WTC11 (cell line): ENCODE measurements at regions not wholly inside any gene's neighbourhood (a gene's known extent, or its start where the extent isn't known, plus 50 kb on each side); places are given as distances from the start of the nearest gene placed in this dataset.

Experiments used
- ATAC-seq: fragments of 200-7000 bp; cut with Tn5 transposase; 2 replicates; pipeline ENCODE4 v1.10.0; 2021; ENCODE audit warnings: mild to moderate bottlenecking, moderate library complexity
- CTCF ChIA-PET: fragments of 300-600 bp; sonication (Branson Sonifier 250); formaldehyde crosslinking; loops from one replicate; lab custom pipeline; 2021; ENCODE audit warnings: antibody characterized with exemption; lab: Charles Lee
- POLR2A ChIA-PET: fragments of 350-600 bp; sonication (Branson Sonifier 250); formaldehyde crosslinking; loops from one replicate; lab custom pipeline; 2021; ENCODE audit warnings: antibody characterized with exemption; lab: Charles Lee
- DNase-seq: peaks from one replicate; pipeline ENCODE4 v3.0.0; 2021; ENCODE audit warnings: low spot score
- H3K27ac Mint-ChIP-seq: 2 replicates; pipeline ENCODE4 v1.8.0; 2021; ENCODE audit warnings: mixed read lengths
- H3K27me3 Mint-ChIP-seq: 2 replicates; pipeline ENCODE4 v1.8.0; 2021; ENCODE audit warnings: low read depth, mild to moderate bottlenecking, moderate library complexity, mixed read lengths
- H3K36me3 Mint-ChIP-seq: 2 replicates; pipeline ENCODE4 v1.8.0; 2021; ENCODE audit warnings: mixed read lengths
- H3K4me1 Mint-ChIP-seq: 2 replicates; pipeline ENCODE4 v1.8.0; 2022; ENCODE audit warnings: mixed read lengths
- H3K4me3 Mint-ChIP-seq: 2 replicates; pipeline ENCODE4 v1.8.0; 2021; ENCODE audit warnings: mild to moderate bottlenecking, moderate library complexity, mixed read lengths
- H3K9me3 Mint-ChIP-seq: 2 replicates; pipeline ENCODE4 v1.8.0; 2021; ENCODE audit warnings: mixed read lengths
- AR ChIP-seq: fragments of 250-450 bp; sonication (Bioruptor Pico); IDR thresholded peaks from 2 replicates; pipeline ENCODE4 v1.9.0; 2021; ENCODE audit warnings: mild to moderate bottlenecking
- ATF3 ChIP-seq: sonication (generic); formaldehyde crosslinking; conservative IDR thresholded peaks from 2 replicates; pipeline ENCODE4 v1.8.1; 2022; ENCODE audit warnings: mild to moderate bottlenecking, missing genetic modification reagents
- E2F5 ChIP-seq: sonication (generic); formaldehyde crosslinking; IDR thresholded peaks from 2 replicates; pipeline ENCODE4 v1.8.1; 2022; ENCODE audit warnings: mild to moderate bottlenecking, moderate library complexity, missing genetic modification reagents
- ELF4 ChIP-seq: sonication (generic); formaldehyde crosslinking; IDR thresholded peaks from 2 replicates; pipeline ENCODE4 v1.8.1; 2022; ENCODE audit warnings: low read depth, mild to moderate bottlenecking, moderate library complexity, missing genetic modification reagents
- ESRRA ChIP-seq: sonication (generic); formaldehyde crosslinking; IDR thresholded peaks from 2 replicates; pipeline ENCODE4 v1.8.1; 2022; ENCODE audit warnings: mild to moderate bottlenecking, missing genetic modification reagents, borderline replicate concordance
- FOXK1 ChIP-seq: sonication (generic); formaldehyde crosslinking; IDR thresholded peaks from 2 replicates; pipeline ENCODE4 v1.8.0; 2022; ENCODE audit warnings: mild to moderate bottlenecking, moderate library complexity, missing genetic modification reagents
- GABPB1 ChIP-seq: sonication (generic); formaldehyde crosslinking; IDR thresholded peaks from 2 replicates; pipeline ENCODE4 v1.8.1; 2023; ENCODE audit warnings: mild to moderate bottlenecking, missing genetic modification reagents
- IRF1 ChIP-seq: sonication (generic); formaldehyde crosslinking; IDR thresholded peaks from 2 replicates; pipeline ENCODE4 v1.8.0; 2023; ENCODE audit warnings: missing genetic modification reagents
- MAX ChIP-seq: sonication (generic); formaldehyde crosslinking; IDR thresholded peaks from 2 replicates; pipeline ENCODE4 v1.8.0; 2022; ENCODE audit warnings: mild to moderate bottlenecking, missing genetic modification reagents
- MXD4 ChIP-seq: fragments of 250-450 bp; sonication (Bioruptor Pico); IDR thresholded peaks from 2 replicates; pipeline ENCODE4 v1.8.0; 2021; ENCODE audit warnings: mild to moderate bottlenecking, moderate library complexity, borderline replicate concordance
- NFATC4 ChIP-seq: fragments of 250-450 bp; sonication (Bioruptor Pico); IDR thresholded peaks from 2 replicates; pipeline ENCODE4 v1.9.0; 2021; ENCODE audit warnings: mild to moderate bottlenecking
- NFE2L1 ChIP-seq: sonication (generic); formaldehyde crosslinking; IDR thresholded peaks from 2 replicates; pipeline ENCODE4 v1.8.1; 2023; ENCODE audit warnings: missing genetic modification reagents
- NFYB ChIP-seq: sonication (generic); formaldehyde crosslinking; conservative IDR thresholded peaks from 2 replicates; pipeline ENCODE4 v1.8.0; 2022; ENCODE audit warnings: low read depth, missing genetic modification reagents
- NR2C2 ChIP-seq: sonication (generic); formaldehyde crosslinking; IDR thresholded peaks from 2 replicates; pipeline ENCODE4 v1.8.0; 2022; ENCODE audit warnings: mild to moderate bottlenecking, missing genetic modification reagents
- TEAD4 ChIP-seq: sonication (generic); formaldehyde crosslinking; IDR thresholded peaks from 2 replicates; pipeline ENCODE4 v1.8.0; 2022; ENCODE audit warnings: mild to moderate bottlenecking, missing genetic modification reagents
- TP53 ChIP-seq: sonication (generic); formaldehyde crosslinking; IDR thresholded peaks from 2 replicates; pipeline ENCODE4 v1.8.1; 2023; ENCODE audit warnings: mild to moderate bottlenecking, missing genetic modification reagents
- ZMAT4 ChIP-seq: fragments of 250-450 bp; sonication (Bioruptor Pico); IDR thresholded peaks from 2 replicates; pipeline ENCODE4 v1.9.0; 2021; ENCODE audit warnings: mild to moderate bottlenecking
- ZNF263 ChIP-seq: sonication (generic); formaldehyde crosslinking; IDR thresholded peaks from 2 replicates; pipeline ENCODE4 v1.8.1; 2022; ENCODE audit warnings: low read depth, mild to moderate bottlenecking, moderate library complexity, missing genetic modification reagents
- ZNF317 ChIP-seq: sonication (generic); formaldehyde crosslinking; IDR thresholded peaks from 2 replicates; pipeline ENCODE4 v1.8.1; 2023; ENCODE audit warnings: low read depth, mild to moderate bottlenecking, moderate library complexity, missing genetic modification reagents, borderline replicate concordance
- ZNF396 ChIP-seq: fragments of 250-450 bp; sonication (Bioruptor Pico); IDR thresholded peaks from 2 replicates; pipeline ENCODE4 v1.8.0; 2021; ENCODE audit warnings: mild to moderate bottlenecking, moderate library complexity, borderline replicate concordance

GRCh38 chr12:73460212-73460611 is 1077.4 kb upstream of the ATXN7L3B start:
- Mint-ChIP-seq H3K27ac (no peak overlapping the region), H3K9me3 (no peaks in the 10 kb centered on the region)
- TF ChIP-seq E2F5 (CRISPR knock-in tag) (no peak), ZNF317 (CRISPR knock-in tag) (no peak), MAX (CRISPR knock-in tag) (no peak), ESRRA (CRISPR knock-in tag) (no peak), ATF3 (CRISPR knock-in tag) (no peak), IRF1 (no peak), TP53 (no peak), ZMAT4 (no peak)
- TF ChIP-seq, all 79 proteins: peak for 0
- no peak for DNase-seq
- ChIA-PET CTCF (no interaction called here), POLR2A (no interaction called here)
- peaks cover 94% of the 10 kb centered on the region for H3K27me3 Mint-ChIP-seq
- H3K4me3 Mint-ChIP-seq = no peak overlapping the region
- H3K4me1 Mint-ChIP-seq = peaks cover 11% of the 10 kb centered on the region
- ATAC-seq = no peak
- H3K36me3 Mint-ChIP-seq = no peaks in the 10 kb centered on the region

- peaks cover 17% of the 10 kb centered on the region for H3K4me1 Mint-ChIP-seq
- POLR2A ChIA-PET = no interaction called here
- H3K36me3 Mint-ChIP-seq = no peaks in the 10 kb centered on the region
- H3K4me3 Mint-ChIP-seq = no peak overlapping the region
- TF ChIP-seq ELF4 (CRISPR knock-in tag) = no peak
- no peak for TF ChIP-seq ZNF396 (CRISPR knock-in tag)
- TF ChIP-seq FOXK1 (CRISPR knock-in tag) = no peak
- TF ChIP-seq NFATC4 (CRISPR knock-in tag) = no peak
- TF ChIP-seq TEAD4 (CRISPR knock-in tag) = no peak
- TF ChIP-seq NFYB (CRISPR knock-in tag) = no peak
- TF ChIP-seq AR (CRISPR knock-in tag) = no peak
- no peak for TF ChIP-seq MXD4 (CRISPR knock-in tag)
- no peak for TF ChIP-seq TP53
- no peak for TF ChIP-seq NR2C2 (CRISPR knock-in tag)
- no peak for TF ChIP-seq GABPB1 (CRISPR knock-in tag)
- TF ChIP-seq ZNF263 = no peak
- no peak for TF ChIP-seq NFE2L1 (CRISPR knock-in tag)
- ATAC-seq = peak; percentile 99
- H3K9me3 Mint-ChIP-seq = no peaks in the 10 kb centered on the region
- H3K27me3 Mint-ChIP-seq = peaks cover 48% of the 10 kb centered on the region
- H3K27ac Mint-ChIP-seq = no peak overlapping the region
- peak; percentile 53 for DNase-seq
- CTCF ChIA-PET = no interaction called here
These were observed 1072.5 kb upstream of the ATXN7L3B start for GRCh38 chr12:73465106-73465505.
